ENCODE measurements at regions not wholly inside any gene's neighbourhood (a gene's known extent, or its start where the extent isn't known, plus 50 kb on each side); places are given as distances from the start of the nearest gene placed in this dataset.

DNA sequence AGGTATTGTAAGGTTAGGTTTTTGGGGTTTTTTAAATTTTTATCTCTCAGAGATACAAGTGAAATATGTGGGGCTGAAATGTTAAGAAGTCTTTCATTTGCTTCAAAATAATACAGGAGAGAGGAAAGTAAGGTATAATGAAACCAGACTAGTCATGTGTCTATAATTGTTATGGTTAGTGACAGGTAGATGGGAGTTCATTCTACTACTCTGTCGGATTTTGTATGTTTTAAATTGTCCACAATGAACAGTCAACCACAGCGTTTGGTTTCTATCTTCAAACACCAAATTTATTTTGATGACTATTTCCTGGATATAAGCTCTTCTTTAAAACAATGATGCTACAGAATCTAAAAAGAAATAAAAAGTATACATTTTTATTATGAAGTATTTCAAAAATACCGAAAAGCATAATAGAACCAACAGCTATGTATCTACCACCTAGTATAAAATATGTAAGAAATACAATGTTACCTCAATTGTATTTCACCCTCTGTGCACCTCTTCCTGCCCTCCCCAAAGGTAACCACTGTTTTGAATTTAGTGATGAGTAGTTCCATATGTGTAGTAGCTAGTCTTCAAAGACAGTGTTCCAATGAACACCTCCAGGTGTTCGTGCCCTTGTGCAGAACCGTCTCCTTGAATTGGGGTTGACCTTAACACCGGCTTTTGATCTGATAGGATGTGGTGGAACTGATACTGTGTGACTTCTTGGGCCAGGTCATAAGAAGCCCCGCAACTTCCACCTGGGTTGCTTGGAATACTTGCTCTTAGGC lies 74.8 kb upstream of the CDK1 start:
- Histone ChIP-seq H3K9me3 (ENCODE audit: control extremely low read depth in 1 of 5, control insufficient read depth in 4 of 5, insufficient read depth in 2 of 5, low read depth in 1 of 5, low read length in 4 of 5) (peaks cover 0 to 2% (median 0%) of the 10 kb centered on the region in 5 experiments), H3K27ac (ENCODE audit: insufficient read depth in 1 of 2, low read depth in 1 of 2, low read length in 2 of 2, poor library complexity in 1 of 2, severe bottlenecking in 2 of 2) (no peak overlapping the region), H3K4me1 (ENCODE audit: control extremely low read depth in 1 of 4, control insufficient read depth in 4 of 4, insufficient read depth in 4 of 4, low read length in 3 of 4) (no peaks in the 10 kb centered on the region), H3K4me3 (ENCODE audit: control insufficient read depth in 1 of 7, extremely low read depth in 1 of 7, insufficient read depth in 4 of 7, low read depth in 2 of 7, low read length in 6 of 7) (no peak overlapping the region), H3K36me3 (ENCODE audit: control insufficient read depth in 4 of 4, insufficient read depth in 4 of 4, low read length in 3 of 4) (no peaks in the 10 kb centered on the region), H3K27me3 (replicated peaks in 2 of 5; ENCODE audit: control insufficient read depth in 4 of 5, insufficient read depth in 5 of 5, low read length in 4 of 5) (no peaks in the 10 kb centered on the region)
- POLR2A ChIA-PET, result no interaction called here
- 96% methylated on average over 4 of the region's 7 CpGs for WGBS (ENCODE audit: insufficient coverage)
- no peak for DNase-seq
- CTCF ChIA-PET, result no interaction called here

DNA sequence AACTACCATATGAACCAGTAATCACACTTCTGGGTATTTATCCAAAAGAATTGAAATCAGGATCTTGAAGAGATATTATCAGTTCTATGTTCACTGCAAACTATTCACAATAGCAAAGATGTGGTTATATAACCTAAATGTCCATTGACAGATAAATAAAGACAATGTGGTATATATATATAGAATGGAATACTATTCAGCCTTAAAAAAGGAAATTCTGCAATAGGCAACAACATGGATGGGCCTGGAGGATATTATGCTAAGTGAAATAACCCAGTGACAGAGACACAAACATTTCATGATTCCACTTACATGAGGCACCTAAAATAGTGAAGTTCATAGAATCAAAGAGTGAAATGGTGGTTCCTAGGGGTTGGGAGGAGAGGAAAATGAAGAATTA lies 90.6 kb upstream of the CDK1 start:
- POLR2A ChIA-PET, result no interaction called here
- CTCF ChIA-PET, result no interaction called here
- H3K27me3 ChIP-seq (replicated peaks in 2 of 5; ENCODE audit: control insufficient read depth in 4 of 5, insufficient read depth in 5 of 5, low read length in 4 of 5), result no peaks in the 10 kb centered on the region
- no peaks in the 10 kb centered on the region for H3K4me1 ChIP-seq (ENCODE audit: control extremely low read depth in 1 of 4, control insufficient read depth in 4 of 4, insufficient read depth in 4 of 4, low read length in 3 of 4)
- no peak overlapping the region for H3K4me3 ChIP-seq (ENCODE audit: control insufficient read depth in 1 of 7, extremely low read depth in 1 of 7, insufficient read depth in 4 of 7, low read depth in 2 of 7, low read length in 6 of 7)
- peaks cover 0 to 2% (median 2%) of the 10 kb centered on the region in 5 experiments for H3K9me3 ChIP-seq (ENCODE audit: control extremely low read depth in 1 of 5, control insufficient read depth in 4 of 5, insufficient read depth in 2 of 5, low read depth in 1 of 5, low read length in 4 of 5)
- no peak overlapping the region for H3K27ac ChIP-seq (ENCODE audit: insufficient read depth in 1 of 2, low read depth in 1 of 2, low read length in 2 of 2, poor library complexity in 1 of 2, severe bottlenecking in 2 of 2)
- no peaks in the 10 kb centered on the region for H3K36me3 ChIP-seq (ENCODE audit: control insufficient read depth in 4 of 4, insufficient read depth in 4 of 4, low read length in 3 of 4)
- DNase-seq, result no peak

DNA sequence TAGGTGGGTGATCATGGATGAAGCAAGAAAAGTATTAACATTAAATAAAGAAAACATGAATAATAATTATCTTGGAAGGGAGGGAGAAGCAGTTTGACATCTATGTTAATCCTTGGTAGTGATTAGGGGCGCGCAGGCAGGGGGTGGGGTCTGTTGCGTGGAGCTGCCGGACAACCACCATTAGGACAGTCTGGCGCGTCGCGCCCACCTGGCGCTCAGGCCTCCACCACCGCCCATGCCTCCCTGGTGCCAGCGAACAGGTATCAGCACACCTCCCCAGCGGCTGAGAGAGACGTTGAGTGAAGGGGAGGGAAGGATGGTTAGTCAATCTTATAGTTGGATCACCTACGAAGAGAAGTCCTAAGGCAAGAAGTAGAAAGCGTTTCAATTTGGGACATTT lies 94.2 kb upstream of the CDK1 start:
- ChIA-PET POLR2A (no interaction called here), CTCF (no interaction called here)
- DNase-seq, result no peak
- Histone ChIP-seq H3K27me3 (replicated peaks in 2 of 5; ENCODE audit: control insufficient read depth in 4 of 5, insufficient read depth in 5 of 5, low read length in 4 of 5) (no peaks in the 10 kb centered on the region), H3K9me3 (ENCODE audit: control extremely low read depth in 1 of 5, control insufficient read depth in 4 of 5, insufficient read depth in 2 of 5, low read depth in 1 of 5, low read length in 4 of 5) (peaks cover 0 to 11% (median 1%) of the 10 kb centered on the region in 5 experiments), H3K4me3 (ENCODE audit: control insufficient read depth in 1 of 7, extremely low read depth in 1 of 7, insufficient read depth in 4 of 7, low read depth in 2 of 7, low read length in 6 of 7) (no peak overlapping the region), H3K36me3 (ENCODE audit: control insufficient read depth in 4 of 4, insufficient read depth in 4 of 4, low read length in 3 of 4) (no peaks in the 10 kb centered on the region), H3K27ac (ENCODE audit: insufficient read depth in 1 of 2, low read depth in 1 of 2, low read length in 2 of 2, poor library complexity in 1 of 2, severe bottlenecking in 2 of 2) (no peak overlapping the region), H3K4me1 (ENCODE audit: control extremely low read depth in 1 of 4, control insufficient read depth in 4 of 4, insufficient read depth in 4 of 4, low read length in 3 of 4) (no peaks in the 10 kb centered on the region)
- WGBS (ENCODE audit: insufficient coverage), result 92% methylated on average over 13 of the region's 15 CpGs

DNA sequence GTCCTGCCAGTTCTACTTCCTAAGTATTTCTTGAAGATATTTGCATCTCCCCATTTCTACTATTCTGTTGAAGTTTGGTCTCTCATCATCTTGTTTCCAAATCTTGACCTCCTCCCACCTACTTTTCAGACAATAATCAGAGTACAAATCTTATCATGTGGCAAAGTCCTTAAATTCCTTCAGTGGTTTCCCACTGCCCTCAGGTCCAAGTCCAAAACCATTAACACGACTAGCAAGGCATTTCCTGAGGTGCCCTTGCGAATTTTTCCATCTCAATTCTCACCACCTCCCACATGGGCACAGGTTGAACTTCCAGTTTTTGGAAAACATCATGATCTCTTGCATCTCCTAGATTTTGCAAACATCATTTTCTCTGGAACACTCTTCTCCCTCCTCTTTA lies 97.2 kb upstream of the CDK1 start:
- WGBS (ENCODE audit: insufficient coverage), result 90% methylated on average over 2 of the region's 2 CpGs
- Histone ChIP-seq H3K4me3 (ENCODE audit: control insufficient read depth in 1 of 7, extremely low read depth in 1 of 7, insufficient read depth in 4 of 7, low read depth in 2 of 7, low read length in 6 of 7) (no peak overlapping the region), H3K27me3 (replicated peaks in 2 of 5; ENCODE audit: control insufficient read depth in 4 of 5, insufficient read depth in 5 of 5, low read length in 4 of 5) (no peaks in the 10 kb centered on the region), H3K27ac (ENCODE audit: insufficient read depth in 1 of 2, low read depth in 1 of 2, low read length in 2 of 2, poor library complexity in 1 of 2, severe bottlenecking in 2 of 2) (no peak overlapping the region), H3K9me3 (ENCODE audit: control extremely low read depth in 1 of 5, control insufficient read depth in 4 of 5, insufficient read depth in 2 of 5, low read depth in 1 of 5, low read length in 4 of 5) (peaks cover 0 to 11% (median 1%) of the 10 kb centered on the region in 5 experiments), H3K36me3 (ENCODE audit: control insufficient read depth in 4 of 4, insufficient read depth in 4 of 4, low read length in 3 of 4) (no peaks in the 10 kb centered on the region), H3K4me1 (ENCODE audit: control extremely low read depth in 1 of 4, control insufficient read depth in 4 of 4, insufficient read depth in 4 of 4, low read length in 3 of 4) (no peaks in the 10 kb centered on the region)
- ChIA-PET CTCF (no interaction called here), POLR2A (no interaction called here)
- no peak for DNase-seq

DNA sequence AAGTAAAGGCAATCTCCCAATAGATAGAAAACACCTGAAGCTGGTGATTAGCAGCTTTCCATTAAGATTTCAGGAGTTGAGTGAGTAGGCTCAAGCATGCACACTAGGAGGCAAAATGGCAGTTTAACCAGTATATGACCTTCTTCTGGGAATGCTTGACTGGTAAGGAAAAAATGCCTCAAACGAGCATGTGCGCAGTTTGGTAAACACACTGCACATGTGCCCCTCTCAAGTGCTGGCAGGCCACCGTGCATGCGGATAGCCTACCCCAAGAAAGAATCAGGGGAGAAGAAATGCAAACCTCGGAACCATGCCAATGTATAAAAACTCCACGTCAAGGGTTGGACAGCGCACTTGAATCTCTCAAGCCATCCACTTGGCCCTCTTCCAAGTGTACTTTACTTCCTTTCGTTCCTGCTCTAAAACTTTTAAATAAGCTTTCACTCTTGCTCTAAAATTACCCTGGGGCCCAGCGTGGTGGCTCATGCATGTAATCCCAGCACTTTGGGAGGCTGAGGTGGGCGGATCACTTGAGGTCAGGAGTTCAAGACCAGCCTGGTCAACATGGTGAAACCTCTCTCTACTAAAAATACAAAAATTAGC lies 98.8 kb upstream of the CDK1 start:
- H3K36me3 ChIP-seq (ENCODE audit: control insufficient read depth in 4 of 4, insufficient read depth in 4 of 4, low read length in 3 of 4), result no peaks in the 10 kb centered on the region
- ChIA-PET CTCF (interaction anchor here (1.2 kb wide), 1 partner anchor 11 kb away, joined by 3 read pairs; no protein-coding TSS in a partner anchor), POLR2A (no interaction called here)
- no peaks in the 10 kb centered on the region for H3K4me1 ChIP-seq (ENCODE audit: control extremely low read depth in 1 of 4, control insufficient read depth in 4 of 4, insufficient read depth in 4 of 4, low read length in 3 of 4)
- H3K27me3 ChIP-seq (replicated peaks in 2 of 5; ENCODE audit: control insufficient read depth in 4 of 5, insufficient read depth in 5 of 5, low read length in 4 of 5), result no peaks in the 10 kb centered on the region
- peaks cover 0 to 11% (median 1%) of the 10 kb centered on the region in 5 experiments for H3K9me3 ChIP-seq (ENCODE audit: control extremely low read depth in 1 of 5, control insufficient read depth in 4 of 5, insufficient read depth in 2 of 5, low read depth in 1 of 5, low read length in 4 of 5)
- 96% methylated on average over 10 of the region's 10 CpGs for WGBS (ENCODE audit: insufficient coverage)
- DNase-seq, result peak in 1 of 3 donors; percentile 3
- no peak overlapping the region for H3K27ac ChIP-seq (ENCODE audit: insufficient read depth in 1 of 2, low read depth in 1 of 2, low read length in 2 of 2, poor library complexity in 1 of 2, severe bottlenecking in 2 of 2)
- no peak overlapping the region for H3K4me3 ChIP-seq (ENCODE audit: control insufficient read depth in 1 of 7, extremely low read depth in 1 of 7, insufficient read depth in 4 of 7, low read depth in 2 of 7, low read length in 6 of 7)

DNA sequence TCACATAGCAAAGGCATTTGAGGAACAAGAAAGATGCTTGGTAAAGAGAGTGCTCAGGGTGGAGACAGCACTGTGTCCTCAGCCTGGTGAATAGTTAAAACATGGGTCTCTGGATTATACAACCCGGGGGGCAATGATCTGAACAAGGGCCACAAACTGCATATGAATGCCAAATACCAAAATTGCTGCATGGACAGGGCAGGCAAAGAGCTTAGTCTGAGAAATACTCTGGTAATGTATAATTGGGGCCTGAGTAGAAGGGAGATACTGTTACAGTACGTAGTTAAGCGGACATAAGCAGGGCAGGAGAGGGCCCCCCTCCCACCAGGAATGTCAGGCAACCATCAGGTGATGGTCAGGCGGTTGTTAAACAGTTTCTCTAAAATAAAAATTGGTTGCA lies 99.3 kb upstream of the CDK1 start:
- Histone ChIP-seq H3K9me3 (ENCODE audit: control extremely low read depth in 1 of 5, control insufficient read depth in 4 of 5, insufficient read depth in 2 of 5, low read depth in 1 of 5, low read length in 4 of 5) (peaks cover 0 to 11% (median 1%) of the 10 kb centered on the region in 5 experiments), H3K27ac (ENCODE audit: insufficient read depth in 1 of 2, low read depth in 1 of 2, low read length in 2 of 2, poor library complexity in 1 of 2, severe bottlenecking in 2 of 2) (no peak overlapping the region), H3K27me3 (replicated peaks in 2 of 5; ENCODE audit: control insufficient read depth in 4 of 5, insufficient read depth in 5 of 5, low read length in 4 of 5) (no peaks in the 10 kb centered on the region), H3K4me3 (ENCODE audit: control insufficient read depth in 1 of 7, extremely low read depth in 1 of 7, insufficient read depth in 4 of 7, low read depth in 2 of 7, low read length in 6 of 7) (no peak overlapping the region), H3K36me3 (ENCODE audit: control insufficient read depth in 4 of 4, insufficient read depth in 4 of 4, low read length in 3 of 4) (no peaks in the 10 kb centered on the region), H3K4me1 (ENCODE audit: control extremely low read depth in 1 of 4, control insufficient read depth in 4 of 4, insufficient read depth in 4 of 4, low read length in 3 of 4) (no peaks in the 10 kb centered on the region)
- DNase-seq, result no peak
- POLR2A ChIA-PET, result no interaction called here
- 94% methylated on average over 3 of the region's 4 CpGs for WGBS (ENCODE audit: insufficient coverage)
- CTCF ChIA-PET, result interaction anchor here (1.2 kb wide), 1 partner anchor 11 kb away, joined by 3 read pairs; no protein-coding TSS in a partner anchor

DNA sequence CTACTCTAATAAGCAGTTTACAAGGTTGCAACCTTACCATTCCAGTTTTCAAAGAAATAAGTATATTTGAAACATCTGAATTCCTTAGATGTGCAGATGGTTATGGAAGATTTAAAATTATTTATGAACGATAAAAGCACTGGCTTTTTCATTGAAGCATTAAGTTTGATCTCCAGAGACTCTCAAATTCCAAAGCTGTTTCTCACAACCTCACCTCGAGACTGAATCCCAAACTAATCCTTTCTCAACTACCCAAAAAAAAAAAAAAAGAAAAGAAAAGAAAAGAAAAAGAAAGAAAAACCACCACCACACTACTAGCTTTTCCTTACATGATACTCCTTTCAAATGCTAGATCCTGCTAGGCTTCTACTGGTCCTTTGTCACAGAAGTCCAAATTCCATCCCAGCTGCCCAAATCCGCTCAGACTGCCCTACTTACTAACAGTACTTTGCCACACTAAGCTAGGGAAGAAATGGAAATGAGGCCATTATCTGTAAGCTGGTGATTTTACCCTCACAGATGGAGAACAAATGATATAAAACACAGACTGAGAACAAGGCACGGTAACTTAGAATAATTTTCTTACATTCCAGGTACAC lies 100.6 kb upstream of the CDK1 start:
- 100% methylated on average over 1 of the region's 4 CpGs for WGBS (ENCODE audit: insufficient coverage)
- no peaks in the 10 kb centered on the region for H3K4me1 ChIP-seq (ENCODE audit: control extremely low read depth in 1 of 4, control insufficient read depth in 4 of 4, insufficient read depth in 4 of 4, low read length in 3 of 4)
- H3K4me3 ChIP-seq (ENCODE audit: control insufficient read depth in 1 of 7, extremely low read depth in 1 of 7, insufficient read depth in 4 of 7, low read depth in 2 of 7, low read length in 6 of 7), result no peak overlapping the region
- no peak for DNase-seq
- no peaks in the 10 kb centered on the region for H3K27me3 ChIP-seq (replicated peaks in 2 of 5; ENCODE audit: control insufficient read depth in 4 of 5, insufficient read depth in 5 of 5, low read length in 4 of 5)
- peaks cover 0 to 13% (median 3%) of the 10 kb centered on the region in 5 experiments for H3K9me3 ChIP-seq (ENCODE audit: control extremely low read depth in 1 of 5, control insufficient read depth in 4 of 5, insufficient read depth in 2 of 5, low read depth in 1 of 5, low read length in 4 of 5)
- ChIA-PET POLR2A (no interaction called here), CTCF (no interaction called here)
- no peaks in the 10 kb centered on the region for H3K36me3 ChIP-seq (ENCODE audit: control insufficient read depth in 4 of 4, insufficient read depth in 4 of 4, low read length in 3 of 4)
- H3K27ac ChIP-seq (ENCODE audit: insufficient read depth in 1 of 2, low read depth in 1 of 2, low read length in 2 of 2, poor library complexity in 1 of 2, severe bottlenecking in 2 of 2), result no peak overlapping the region

All from common myeloid progenitor, CD34-positive (primary cell).